DMS53 treated with DMSO at 0.1 percent for 48 hours (cell line): ENCODE measurements at regions not wholly inside any gene's neighbourhood (a gene's known extent, or its start where the extent isn't known, plus 50 kb on each side); places are given as distances from the start of the nearest gene placed in this dataset.

Experiments
- DNase-seq: peaks from one replicate; lab custom pipeline; 2025; ENCODE audit not compliant: unreplicated experiment; lab: John Stamatoyannopoulos, UW

- no peak for DNase-seq
Observed at GRCh38 chr6:145405006-145405551, 330.2 kb downstream of the EPM2A start.

DNA sequence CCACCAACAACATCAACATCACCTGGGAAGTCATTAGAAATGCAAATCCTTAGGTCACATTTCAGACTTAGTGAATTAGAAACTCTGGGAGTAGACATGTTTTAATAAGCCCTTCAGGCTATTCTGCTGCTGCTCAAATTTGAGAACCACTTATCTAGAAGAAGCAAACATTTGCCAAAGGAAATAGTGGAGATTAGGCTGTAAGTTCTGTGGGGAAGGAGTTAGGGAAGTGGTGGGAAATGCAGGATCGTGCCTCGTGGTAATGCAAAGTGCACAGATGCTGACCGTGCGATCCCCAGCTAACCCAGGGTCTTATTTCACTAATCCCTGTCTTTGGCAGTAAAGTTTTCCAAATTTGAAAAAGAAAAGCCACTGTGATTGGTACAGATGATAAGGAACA lies 328.5 kb downstream of the EPM2A start:
- no peak for DNase-seq

GRCh38 chr6:145415616-145416015 lies 319.7 kb downstream of the EPM2A start:
- no peak for DNase-seq

GRCh38 chr6:145420599-145420998 lies 314.7 kb downstream of the EPM2A start:
- no peak for DNase-seq

GRCh38 chr6:145423936-145424335 lies 311.4 kb downstream of the EPM2A start:
- DNase-seq = peak; percentile 22

- no peak for DNase-seq
Observed at GRCh38 chr6:145427232-145427631, 308.1 kb downstream of the EPM2A start.

GRCh38 chr6:145428706-145429105 lies 306.6 kb downstream of the EPM2A start:
- DNase-seq = no peak

DNA sequence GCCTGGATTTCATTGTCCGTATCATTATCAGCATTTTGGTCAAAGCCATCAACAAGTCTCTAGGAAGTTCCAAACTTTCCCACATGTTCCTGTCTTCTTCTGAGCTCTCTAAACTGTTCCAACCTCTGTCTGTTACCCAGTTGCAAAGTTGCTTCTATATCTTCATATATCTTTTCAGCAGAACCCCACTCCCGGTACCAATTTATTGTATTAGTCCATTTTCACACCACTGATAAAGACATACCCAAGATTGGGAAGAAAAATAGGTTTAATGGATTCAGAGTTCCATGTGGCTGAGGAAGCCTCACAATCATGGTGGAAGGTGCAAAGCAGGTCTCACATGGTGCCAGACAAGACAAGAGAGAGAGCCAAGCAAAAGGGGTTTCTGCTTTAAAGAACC lies 293.2 kb downstream of the EPM2A start:
- no peak for DNase-seq

DNA sequence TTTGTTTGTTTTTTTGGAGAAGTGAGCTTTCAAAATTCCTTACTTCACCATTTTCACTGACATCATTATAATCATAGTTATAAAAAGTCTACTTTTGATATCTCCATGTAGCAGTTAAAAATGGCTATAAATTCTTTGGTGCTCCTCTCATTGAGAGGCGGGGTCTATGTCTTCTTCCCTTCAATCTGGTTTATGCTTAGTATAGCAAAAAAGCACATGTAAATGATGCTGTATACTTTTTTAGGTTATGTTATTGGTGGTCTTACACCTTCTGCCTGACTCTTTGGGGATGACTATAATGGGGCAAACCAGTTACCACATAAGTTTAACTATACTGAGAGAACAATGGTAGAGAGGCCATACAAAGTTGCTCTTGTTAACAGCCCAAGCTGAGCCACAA lies 289.6 kb downstream of the EPM2A start:
- DNase-seq = no peak

- DNase-seq = no peak
Observed at GRCh38 chr6:145451029-145451428, 284.3 kb downstream of the EPM2A start.

DNA sequence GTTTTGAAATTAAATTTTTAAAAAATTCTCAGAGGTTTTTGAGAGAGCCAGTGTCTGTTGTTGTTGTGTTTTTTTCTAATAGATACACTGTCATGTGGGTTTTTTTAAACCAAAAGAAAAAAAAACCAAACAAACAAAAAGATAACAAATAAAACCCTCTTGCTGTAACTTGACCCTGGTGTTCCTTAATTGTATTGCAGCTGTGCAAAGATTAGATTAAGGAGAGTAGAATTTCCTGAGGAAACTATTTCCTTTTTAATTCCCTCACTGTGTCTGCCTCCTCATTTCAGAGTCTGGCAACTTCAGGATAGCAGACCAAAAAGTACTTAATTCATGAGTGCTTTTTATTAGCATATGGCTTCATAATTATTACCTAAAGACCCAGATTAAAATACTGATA lies 281.9 kb downstream of the EPM2A start:
- peak; percentile 16 for DNase-seq

GRCh38 chr6:145454006-145454405 lies 281.3 kb downstream of the EPM2A start:
- DNase-seq = no peak

- DNase-seq = no peak
Observed at GRCh38 chr6:145457556-145457955, 277.8 kb downstream of the EPM2A start.

GRCh38 chr6:145468534-145468933 lies 266.8 kb downstream of the EPM2A start:
- DNase-seq = no peak

DNA sequence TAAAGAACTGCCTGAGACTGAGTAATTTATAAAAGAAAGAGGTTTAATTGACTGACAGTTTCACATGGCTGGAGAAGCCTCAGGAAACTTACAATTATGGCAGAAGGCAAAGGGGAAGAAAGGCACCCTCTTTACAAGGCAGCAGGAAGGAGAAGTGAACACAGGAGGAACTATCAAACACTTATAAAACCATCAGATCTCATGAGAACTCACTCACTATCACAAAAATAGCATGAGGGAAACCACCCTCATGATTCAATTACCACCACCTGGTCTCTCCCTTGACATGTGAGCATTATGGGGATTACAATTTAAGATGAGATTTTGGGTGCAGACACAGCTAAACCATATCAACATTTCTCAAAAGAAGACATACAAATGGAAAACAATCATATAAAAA lies 266.3 kb downstream of the EPM2A start:
- DNase-seq = no peak

GRCh38 chr6:145475794-145476396 lies 259.4 kb downstream of the EPM2A start:
- DNase-seq = no peak

DNA sequence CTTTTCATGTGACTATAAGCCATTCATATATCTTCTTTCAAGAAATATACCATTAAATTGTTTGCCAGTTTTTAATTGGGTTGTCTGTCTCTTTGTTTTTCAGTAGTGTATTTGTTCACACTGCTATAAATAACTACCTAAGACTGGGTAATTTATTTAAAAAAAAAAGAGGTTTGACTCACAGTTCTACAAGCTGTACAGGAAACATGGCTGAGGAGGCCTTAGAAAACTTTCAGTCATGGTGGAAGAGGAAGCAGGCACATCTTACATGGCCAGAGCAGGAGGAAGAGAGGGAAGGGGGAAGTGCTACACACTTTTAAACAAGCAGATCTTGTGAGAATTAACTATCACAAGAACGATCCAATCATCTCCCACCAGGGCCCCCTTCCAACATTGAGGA lies 255.3 kb downstream of the EPM2A start:
- DNase-seq = no peak

- peak; percentile 75 for DNase-seq
Observed at GRCh38 chr6:145483191-145483996, 251.9 kb downstream of the EPM2A start.

DNA sequence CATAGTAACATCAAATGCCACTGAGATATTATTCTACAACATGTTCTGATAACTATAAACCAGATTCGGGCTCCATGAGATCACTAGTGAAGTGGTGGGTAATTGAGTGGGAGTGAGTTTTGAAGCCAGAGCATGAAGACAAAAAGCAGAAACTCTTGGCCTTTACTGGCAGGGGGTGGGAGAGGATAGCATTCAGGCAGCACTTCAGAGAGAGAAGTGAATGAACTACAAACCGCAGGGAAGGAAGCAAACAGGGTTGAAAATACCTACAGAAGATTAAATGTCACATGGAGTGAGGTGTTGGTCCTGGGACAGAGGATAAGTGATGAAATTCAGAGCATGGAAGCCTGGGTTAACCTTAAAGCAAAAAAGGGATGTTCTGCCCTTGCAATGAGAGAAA lies 250.0 kb downstream of the EPM2A start:
- no peak for DNase-seq

DNA sequence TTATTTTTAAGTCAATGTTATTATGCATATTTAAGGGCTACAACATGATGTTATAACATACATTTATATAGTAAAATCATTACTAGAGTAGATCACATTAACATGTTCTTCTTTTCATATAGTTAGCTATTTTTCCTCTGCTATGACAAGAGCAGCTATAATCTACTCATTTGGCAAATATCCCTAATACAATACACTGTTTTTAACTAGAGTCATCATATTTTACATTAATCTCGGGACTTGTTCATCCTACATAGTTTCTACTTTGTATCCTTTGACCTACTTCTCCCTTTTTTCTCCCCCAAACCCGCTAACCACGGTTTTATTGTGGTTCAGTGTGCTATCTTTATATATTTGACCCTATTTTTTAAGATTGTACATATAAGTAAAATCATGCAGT lies 249.0 kb downstream of the EPM2A start:
- DNase-seq = no peak

- DNase-seq = no peak
Observed at GRCh38 chr6:145489583-145489982, 245.7 kb downstream of the EPM2A start.

DNA sequence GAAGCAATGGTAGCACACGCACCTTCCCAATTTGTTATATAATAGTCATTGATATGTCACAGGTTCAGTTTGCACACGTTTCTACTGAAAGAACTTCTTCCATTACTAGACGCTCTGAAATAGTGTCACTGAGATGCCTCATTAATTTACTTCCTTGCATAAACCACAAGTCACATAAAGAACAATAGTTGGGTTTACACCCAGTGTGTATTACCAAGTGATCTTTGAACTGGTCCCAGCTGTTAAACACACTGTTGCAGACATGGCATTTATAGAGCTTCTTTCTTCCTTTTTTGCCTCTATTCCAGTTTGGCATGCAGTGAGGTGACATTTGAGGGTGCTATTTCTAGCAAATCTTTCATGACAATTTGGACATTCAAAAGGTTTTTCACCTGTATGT lies 245.3 kb downstream of the EPM2A start:
- DNase-seq = no peak
